H1 (cell line): ENCODE measurements at regions not wholly inside any gene's neighbourhood (a gene's known extent, or its start where the extent isn't known, plus 50 kb on each side); places are given as distances from the start of the nearest gene placed in this dataset.

Source experiments
- CTCF ChIA-PET: fragments of 300-600 bp; sonication (Branson Sonifier 250); formaldehyde crosslinking; loops from one replicate; lab custom pipeline; 2021; ENCODE audit not compliant: partially characterized antibody; lab: Charles Lee
- POLR2A ChIA-PET: fragments of 300-600 bp; sonication (Branson Sonifier 250); formaldehyde crosslinking; loops from one replicate; lab custom pipeline; 2021; ENCODE audit warnings: inconsistent platforms; ENCODE audit not compliant: partially characterized antibody; lab: Charles Lee
- DNase-seq, 2 experiments: peaks; one replicate each; pipeline versions ENCODE4 v3.0.0 to v3.0.0-alpha.2; 2010 to 2022; ENCODE audit warnings: low spot score in 2 of 2, low read depth in 1 of 2, mixed read lengths in 1 of 2
- FAIRE-seq: peaks from 2 replicates; lab custom pipeline; 2011; peaks lifted over from hg19 to GRCh38; lab: Jason Lieb, UNC
- H2AFZ ChIP-seq: 2 replicates; pipeline ENCODE4 v1.8.1; 2012; ENCODE audit warnings: low read length, inconsistent platforms
- H2AK5ac ChIP-seq: 2 replicates; pipeline ENCODE4 v1.6.1; 2013; ENCODE audit warnings: low read depth, low read length
- H2BK120ac ChIP-seq: replicated peaks from 2 replicates; pipeline ENCODE3; 2013; ENCODE audit warnings: low read depth, low read length, inconsistent platforms
- H2BK12ac ChIP-seq: 2 replicates; pipeline ENCODE4 v1.6.1; 2013; ENCODE audit warnings: low read depth, low read length
- H2BK15ac ChIP-seq: 2 replicates; pipeline ENCODE4 v1.6.1; 2013; ENCODE audit warnings: low read length
- H2BK20ac ChIP-seq: 2 replicates; pipeline ENCODE4 v1.6.1; 2013; ENCODE audit warnings: low read length
- H2BK5ac ChIP-seq: 2 replicates; pipeline ENCODE4 v1.6.1; 2013; ENCODE audit warnings: low read depth, low read length
- H3K14ac ChIP-seq: 2 replicates; pipeline ENCODE4 v1.6.1; 2013; ENCODE audit warnings: inconsistent platforms; ENCODE audit not compliant: insufficient read length
- H3K18ac ChIP-seq: 2 replicates; pipeline ENCODE4 v1.6.1; 2013; ENCODE audit warnings: low read length; ENCODE audit errors: extremely low read depth
- H3K23ac ChIP-seq: 2 replicates; pipeline ENCODE4 v1.6.1; 2013; ENCODE audit warnings: inconsistent platforms; ENCODE audit not compliant: insufficient read length
- H3K23me2 ChIP-seq: 2 replicates; pipeline ENCODE4 v1.6.1; 2013; ENCODE audit warnings: low read depth, low read length
- H3K27ac ChIP-seq: 2 replicates; pipeline ENCODE4 v1.6.1; 2011; ENCODE audit warnings: low read depth, low read length, inconsistent platforms
- H3K27me3 ChIP-seq, 4 experiments: replicated peaks in 1 of 4; 1 replicate in 1 of 4; 2 replicates in 3 of 4; pipeline versions ENCODE4 v1.6.1 to v1.8.1; 2011 to 2013; ENCODE audit warnings: low read length in 3 of 4, mild to moderate bottlenecking in 3 of 4, inconsistent platforms in 2 of 4, mixed read lengths in 2 of 4, moderate library complexity in 1 of 4; ENCODE audit not compliant: control insufficient read depth in 3 of 4, insufficient read depth in 3 of 4; ENCODE audit errors: extremely low read depth in 1 of 4
- H3K36me3 ChIP-seq, 4 experiments: 2 replicates each; pipeline versions ENCODE4 v1.6.1 to v1.8.1; 2011 to 2013; ENCODE audit warnings: mild to moderate bottlenecking in 4 of 4, low read length in 3 of 4, moderate library complexity in 2 of 4, control low read depth in 1 of 4, inconsistent platforms in 1 of 4; ENCODE audit not compliant: insufficient read depth in 4 of 4, control insufficient read depth in 2 of 4
- H3K4ac ChIP-seq: replicated peaks from 2 replicates; pipeline ENCODE3; 2013; ENCODE audit warnings: low read length, low read depth, mixed read lengths, inconsistent platforms; ENCODE audit not compliant: insufficient read length
- H3K4me1 ChIP-seq, 4 experiments: replicated peaks in 1 of 4; 1 replicate in 1 of 4; 2 replicates in 3 of 4; pipeline versions ENCODE4 v1.6.1 to v1.8.1; 2011 to 2013; ENCODE audit warnings: low read length in 3 of 4, inconsistent platforms in 2 of 4, mixed read lengths in 1 of 4; ENCODE audit not compliant: insufficient read depth in 4 of 4, control insufficient read depth in 3 of 4
- H3K4me2 ChIP-seq, 2 experiments: 2 replicates each; pipeline versions ENCODE4 v1.6.1 to v1.8.1; 2011 to 2013; ENCODE audit warnings: low read depth in 2 of 2, low read length in 2 of 2, control low read depth in 1 of 2, inconsistent platforms in 1 of 2, mild to moderate bottlenecking in 1 of 2; ENCODE audit not compliant: insufficient read depth in 1 of 2
- H3K4me3 ChIP-seq, 4 experiments: fragments of 200-600, 300-600 bp in 1 of 4; sonication (generic), shearing (Covaris generic), sonication (Bioruptor Twin) in 1 of 4; 2 replicates each; pipeline versions ENCODE4 v1.5.1 to v1.8.1; 2011 to 2016; ENCODE audit warnings: low read length in 4 of 4, low read depth in 3 of 4, control low read depth in 2 of 4, inconsistent platforms in 2 of 4, mild to moderate bottlenecking in 2 of 4, mixed read lengths in 1 of 4, moderate library complexity in 1 of 4; ENCODE audit not compliant: insufficient read depth in 2 of 4; ENCODE audit errors: extremely low read depth in 1 of 4
- H3K56ac ChIP-seq: replicated peaks from 2 replicates; pipeline ENCODE3; 2013; ENCODE audit warnings: low read depth, mild to moderate bottlenecking, mixed read lengths, low read length, inconsistent platforms; ENCODE audit not compliant: insufficient read length
- H3K79me1 ChIP-seq: 2 replicates; pipeline ENCODE4 v1.6.1; 2013; ENCODE audit warnings: low read depth, low read length, control low read depth
- H3K79me2 ChIP-seq, 2 experiments: 2 replicates each; pipeline versions ENCODE4 v1.6.1 to v1.8.1; 2012 to 2013; ENCODE audit warnings: low read length in 2 of 2, mild to moderate bottlenecking in 2 of 2, inconsistent platforms in 1 of 2; ENCODE audit not compliant: insufficient read depth in 2 of 2, control insufficient read depth in 1 of 2
- H3K9ac ChIP-seq, 4 experiments: replicated peaks in 1 of 4; 1 replicate in 1 of 4; 2 replicates in 3 of 4; pipeline versions ENCODE4 v1.6.1 to v1.8.1; 2011 to 2013; ENCODE audit warnings: low read depth in 3 of 4, low read length in 3 of 4, control low read depth in 2 of 4, mild to moderate bottlenecking in 2 of 4, moderate library complexity in 2 of 4, inconsistent platforms in 1 of 4; ENCODE audit errors: extremely low read depth in 1 of 4
- H3K9me3 ChIP-seq, 2 experiments: 2 replicates each; pipeline versions ENCODE4 v1.6.1 to v1.8.1; 2012 to 2013; ENCODE audit warnings: mild to moderate bottlenecking in 2 of 2, moderate library complexity in 2 of 2, control low read depth in 1 of 2, inconsistent platforms in 1 of 2, low read depth in 1 of 2, low read length in 1 of 2, mixed read lengths in 1 of 2; ENCODE audit not compliant: insufficient read depth in 2 of 2
- H4K20me1 ChIP-seq, 2 experiments: replicated peaks in 1 of 2; 2 replicates each; pipeline versions ENCODE3 to v1.8.1; 2011 to 2013; ENCODE audit warnings: inconsistent platforms in 2 of 2, low read length in 2 of 2, mild to moderate bottlenecking in 1 of 2; ENCODE audit not compliant: insufficient read depth in 2 of 2, control insufficient read depth in 1 of 2
- H4K5ac ChIP-seq: 2 replicates; pipeline ENCODE4 v1.6.1; 2013; ENCODE audit warnings: low read length, low read depth, mixed read lengths, inconsistent platforms; ENCODE audit not compliant: insufficient read length
- H4K8ac ChIP-seq: 2 replicates; pipeline ENCODE4 v1.8.0; 2013; ENCODE audit warnings: mild to moderate bottlenecking, moderate library complexity, low read length, inconsistent platforms; ENCODE audit not compliant: insufficient read depth; ENCODE audit errors: extremely low read depth
- H4K91ac ChIP-seq: replicated peaks from 2 replicates; pipeline ENCODE3; 2013; ENCODE audit warnings: low read length, mixed read lengths, inconsistent platforms; ENCODE audit not compliant: insufficient read length
- MAFK ChIP-seq: IDR thresholded peaks from 2 replicates; pipeline ENCODE4 v1.6.1; 2012; ENCODE audit warnings: low read depth, mild to moderate bottlenecking, improper control_type of control experiment, low read length
- SIN3A ChIP-seq, 2 experiments: IDR thresholded peaks in 1 of 2; conservative IDR thresholded peaks in 1 of 2; 2 replicates each; pipeline ENCODE4 v1.6.1; 2011 to 2012; ENCODE audit warnings: low read length in 2 of 2, improper control_type of control experiment in 1 of 2, low read depth in 1 of 2, mild to moderate bottlenecking in 1 of 2
- SIX5 ChIP-seq: IDR thresholded peaks from 2 replicates; pipeline ENCODE4 v1.6.1; 2011; ENCODE audit warnings: mild to moderate bottlenecking, low read depth, low read length
- SP1 ChIP-seq: IDR thresholded peaks from 2 replicates; pipeline ENCODE4 v1.6.1; 2011; ENCODE audit warnings: low read depth, low read length
- SP2 ChIP-seq: IDR thresholded peaks from 2 replicates; pipeline ENCODE4 v1.6.1; 2012; ENCODE audit warnings: mild to moderate bottlenecking, low read length, inconsistent platforms
- TF ChIP-seq, protein P1 (sequence below): IDR thresholded peaks from 2 replicates; pipeline ENCODE4 v1.6.1; 2011; ENCODE audit warnings: low read depth, mild to moderate bottlenecking, low read length; ENCODE audit not compliant: insufficient read depth

DNA sequence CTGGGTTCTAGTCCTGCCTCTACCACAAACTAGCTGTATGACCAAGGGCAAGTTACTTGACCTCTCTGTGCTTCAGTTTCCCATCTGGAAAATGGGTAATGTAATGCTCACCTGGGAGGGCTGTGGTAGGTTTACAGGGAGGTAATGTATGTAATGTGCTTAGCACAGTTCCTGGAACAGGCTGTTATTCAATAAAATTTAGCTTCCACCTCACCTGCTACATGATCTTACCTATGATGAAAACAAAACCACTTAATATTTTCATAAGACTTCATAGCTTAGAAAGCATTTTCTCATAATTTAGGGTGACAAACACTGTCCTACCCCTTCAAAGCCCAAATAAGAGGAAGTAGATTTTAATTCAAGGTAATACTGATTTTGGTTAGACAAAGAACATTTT, 530.6 kb downstream of the FUT8 start:
- H3K27ac ChIP-seq = no peak overlapping the region
- CTCF ChIA-PET = interaction anchor here (1.0 to 1.2 kb wide), 3 partner anchors 16 to 528 kb away, joined by 3 to 4 read pairs (median 3); no protein-coding TSS in a partner anchor
- TF ChIP-seq SIN3A (conservative IDR thresholded peaks at IDR 0.05 in 1 of 2, IDR thresholded peaks at IDR 0.05 in 1 of 2; ENCODE audit: low read depth in 1 of 2, low read length in 2 of 2) (no peak), SP2 (no peak), MAFK (no peak), SP1 (no peak), SIX5 (no peak)
- TF ChIP-seq, protein P1, sequence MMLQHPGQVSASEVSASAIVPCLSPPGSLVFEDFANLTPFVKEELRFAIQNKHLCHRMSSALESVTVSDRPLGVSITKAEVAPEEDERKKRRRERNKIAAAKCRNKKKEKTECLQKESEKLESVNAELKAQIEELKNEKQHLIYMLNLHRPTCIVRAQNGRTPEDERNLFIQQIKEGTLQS = no peak

More for the DNA sequence above, 530.6 kb downstream of the FUT8 start:
- Histone ChIP-seq H3K14ac (no peak overlapping the region), H2BK12ac (no peak overlapping the region), H3K4me3 (no peak overlapping the region), H4K20me1 (no peaks in the 10 kb centered on the region), H3K4me1 (peaks cover 0 to 8% (median 4%) of the 10 kb centered on the region in 4 experiments; a peak in 6 of 7 replicates), H3K4me2 (no peak overlapping the region), H2AK5ac (no peak overlapping the region), H3K9me3 (no peaks in the 10 kb centered on the region), H3K36me3 (no peaks in the 10 kb centered on the region; a peak in 1 of 8 replicates), H2AFZ (no peak overlapping the region), H3K18ac (no peak overlapping the region), H3K79me2 (no peaks in the 10 kb centered on the region), H4K8ac (no peak overlapping the region), H3K9ac (no peak overlapping the region), H3K79me1 (no peaks in the 10 kb centered on the region), H2BK120ac (no peak overlapping the region), H3K27me3 (no peaks in the 10 kb centered on the region), H4K5ac (no peak overlapping the region), H4K91ac (no peak overlapping the region), H3K23ac (no peak overlapping the region), H2BK15ac (no peak overlapping the region), H2BK5ac (no peak overlapping the region), H3K56ac (no peak overlapping the region), H2BK20ac (no peak overlapping the region), H3K4ac (no peak overlapping the region), H3K23me2 (no peaks in the 10 kb centered on the region)
- POLR2A ChIA-PET = no interaction called here
- FAIRE-seq (no peak), DNase-seq (no peak)
